ENCODE measurements at regions not wholly inside any gene's neighbourhood (a gene's known extent, or its start where the extent isn't known, plus 50 kb on each side); places are given as distances from the start of the nearest gene placed in this dataset.

DNA sequence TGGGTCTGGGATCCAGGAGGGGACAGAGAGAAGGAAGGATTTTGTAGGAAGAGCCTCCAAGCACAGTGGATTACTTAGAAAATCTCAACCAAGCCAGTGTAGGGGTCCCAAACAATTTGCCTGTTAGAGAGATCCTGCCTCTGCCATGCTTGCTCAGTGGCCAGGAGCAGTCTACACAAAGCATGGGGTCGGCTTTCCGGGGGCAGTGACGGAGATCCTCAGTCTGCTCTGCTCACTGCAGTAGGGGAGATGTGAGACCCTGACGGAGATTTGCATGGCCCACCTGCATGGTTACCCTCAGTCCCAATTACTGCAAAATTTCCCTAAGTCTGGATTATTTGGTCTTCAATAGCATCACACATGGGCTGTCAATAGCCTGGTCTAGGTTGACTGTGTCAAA is 385.2 kb downstream of the CMPK2 start:
- TF ChIP-seq, protein P1, sequence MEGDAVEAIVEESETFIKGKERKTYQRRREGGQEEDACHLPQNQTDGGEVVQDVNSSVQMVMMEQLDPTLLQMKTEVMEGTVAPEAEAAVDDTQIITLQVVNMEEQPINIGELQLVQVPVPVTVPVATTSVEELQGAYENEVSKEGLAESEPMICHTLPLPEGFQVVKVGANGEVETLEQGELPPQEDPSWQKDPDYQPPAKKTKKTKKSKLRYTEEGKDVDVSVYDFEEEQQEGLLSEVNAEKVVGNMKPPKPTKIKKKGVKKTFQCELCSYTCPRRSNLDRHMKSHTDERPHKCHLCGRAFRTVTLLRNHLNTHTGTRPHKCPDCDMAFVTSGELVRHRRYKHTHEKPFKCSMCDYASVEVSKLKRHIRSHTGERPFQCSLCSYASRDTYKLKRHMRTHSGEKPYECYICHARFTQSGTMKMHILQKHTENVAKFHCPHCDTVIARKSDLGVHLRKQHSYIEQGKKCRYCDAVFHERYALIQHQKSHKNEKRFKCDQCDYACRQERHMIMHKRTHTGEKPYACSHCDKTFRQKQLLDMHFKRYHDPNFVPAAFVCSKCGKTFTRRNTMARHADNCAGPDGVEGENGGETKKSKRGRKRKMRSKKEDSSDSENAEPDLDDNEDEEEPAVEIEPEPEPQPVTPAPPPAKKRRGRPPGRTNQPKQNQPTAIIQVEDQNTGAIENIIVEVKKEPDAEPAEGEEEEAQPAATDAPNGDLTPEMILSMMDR (conservative IDR thresholded peaks at IDR 0.05; ENCODE audit: low read depth, low read length) = no peak
- TF ChIP-seq EZH2phosphoT487 (IDR thresholded peaks at IDR 0.05; ENCODE audit: borderline replicate concordance, low read length) = no peak
